ENCODE measurements at regions not wholly inside any gene's neighbourhood (a gene's known extent, or its start where the extent isn't known, plus 50 kb on each side); places are given as distances from the start of the nearest gene placed in this dataset.
A peak's percentile ranks its signal among the peaks of the same experiment; 100 is the strongest.

GRCh38 chr6:25144919-25145318 is 134.3 kb upstream of the CARMIL1 start:
- Histone ChIP-seq H3K36me3 (ENCODE audit: control insufficient read depth in 4 of 4, insufficient read depth in 4 of 4, low read length in 3 of 4) (peaks cover 0 to 9% (median 1%) of the 10 kb centered on the region in 4 experiments), H3K9me3 (ENCODE audit: control extremely low read depth in 1 of 5, control insufficient read depth in 4 of 5, insufficient read depth in 2 of 5, low read depth in 1 of 5, low read length in 4 of 5) (peaks cover 0 to 17% (median 2%) of the 10 kb centered on the region in 5 experiments), H3K4me1 (ENCODE audit: control extremely low read depth in 1 of 4, control insufficient read depth in 4 of 4, insufficient read depth in 4 of 4, low read length in 3 of 4) (peaks cover 0 to 15% (median 6%) of the 10 kb centered on the region in 4 experiments), H3K27ac (ENCODE audit: insufficient read depth in 1 of 2, low read depth in 1 of 2, low read length in 2 of 2, poor library complexity in 1 of 2, severe bottlenecking in 2 of 2) (no peak overlapping the region), H3K4me3 (ENCODE audit: control insufficient read depth in 1 of 7, extremely low read depth in 1 of 7, insufficient read depth in 4 of 7, low read depth in 2 of 7, low read length in 6 of 7) (no peak overlapping the region), H3K27me3 (replicated peaks in 2 of 5; ENCODE audit: control insufficient read depth in 4 of 5, insufficient read depth in 5 of 5, low read length in 4 of 5) (no peaks in the 10 kb centered on the region)
- CTCF ChIA-PET, result no interaction called here
- POLR2A ChIA-PET, result no interaction called here
- no CpG with 5 or more reads among the region's 1 CpG for WGBS (ENCODE audit: insufficient coverage)
- no peak for DNase-seq

- no peak overlapping the region for H3K4me3 ChIP-seq (ENCODE audit: control insufficient read depth in 1 of 7, extremely low read depth in 1 of 7, insufficient read depth in 4 of 7, low read depth in 2 of 7, low read length in 6 of 7)
- no peak overlapping the region for H3K27ac ChIP-seq (ENCODE audit: insufficient read depth in 1 of 2, low read depth in 1 of 2, low read length in 2 of 2, poor library complexity in 1 of 2, severe bottlenecking in 2 of 2)
- peak in 2 of 3 donors; percentile 70 to 86 for DNase-seq
- ChIA-PET CTCF (interaction anchor here (1.0 to 2.0 kb wide), 3 partner anchors 9 to 340 kb away, joined by 3 to 6 read pairs (median 4); no protein-coding TSS in a partner anchor), POLR2A (no interaction called here)
- H3K4me1 ChIP-seq (ENCODE audit: control extremely low read depth in 1 of 4, control insufficient read depth in 4 of 4, insufficient read depth in 4 of 4, low read length in 3 of 4), result peaks cover 0 to 15% (median 6%) of the 10 kb centered on the region in 4 experiments
- peaks cover 0 to 11% (median 4%) of the 10 kb centered on the region in 4 experiments for H3K36me3 ChIP-seq (ENCODE audit: control insufficient read depth in 4 of 4, insufficient read depth in 4 of 4, low read length in 3 of 4)
- H3K9me3 ChIP-seq (ENCODE audit: control extremely low read depth in 1 of 5, control insufficient read depth in 4 of 5, insufficient read depth in 2 of 5, low read depth in 1 of 5, low read length in 4 of 5), result peaks cover 0 to 18% (median 2%) of the 10 kb centered on the region in 5 experiments
- no peaks in the 10 kb centered on the region for H3K27me3 ChIP-seq (replicated peaks in 2 of 5; ENCODE audit: control insufficient read depth in 4 of 5, insufficient read depth in 5 of 5, low read length in 4 of 5)
Observed at GRCh38 chr6:25147223-25147622, 132.0 kb upstream of the CARMIL1 start.

- Histone ChIP-seq H3K36me3 (ENCODE audit: control insufficient read depth in 4 of 4, insufficient read depth in 4 of 4, low read length in 3 of 4) (peaks cover 0 to 21% (median 12%) of the 10 kb centered on the region in 4 experiments), H3K27me3 (replicated peaks in 2 of 5; ENCODE audit: control insufficient read depth in 4 of 5, insufficient read depth in 5 of 5, low read length in 4 of 5) (no peaks in the 10 kb centered on the region), H3K9me3 (ENCODE audit: control extremely low read depth in 1 of 5, control insufficient read depth in 4 of 5, insufficient read depth in 2 of 5, low read depth in 1 of 5, low read length in 4 of 5) (peaks cover 0 to 25% (median 2%) of the 10 kb centered on the region in 5 experiments), H3K27ac (ENCODE audit: insufficient read depth in 1 of 2, low read depth in 1 of 2, low read length in 2 of 2, poor library complexity in 1 of 2, severe bottlenecking in 2 of 2) (no peak overlapping the region), H3K4me1 (ENCODE audit: control extremely low read depth in 1 of 4, control insufficient read depth in 4 of 4, insufficient read depth in 4 of 4, low read length in 3 of 4) (peaks cover 7 to 18% (median 12%) of the 10 kb centered on the region in 4 experiments), H3K4me3 (ENCODE audit: control insufficient read depth in 1 of 7, extremely low read depth in 1 of 7, insufficient read depth in 4 of 7, low read depth in 2 of 7, low read length in 6 of 7) (no peak overlapping the region)
- no CpG with 5 or more reads among the region's 1 CpG for WGBS (ENCODE audit: insufficient coverage)
- DNase-seq, result no peak
- ChIA-PET CTCF (no interaction called here), POLR2A (no interaction called here)
Observed at GRCh38 chr6:25150031-25150430, 129.1 kb upstream of the CARMIL1 start.

- H3K27ac ChIP-seq (ENCODE audit: insufficient read depth in 1 of 2, low read depth in 1 of 2, low read length in 2 of 2, poor library complexity in 1 of 2, severe bottlenecking in 2 of 2), result no peak overlapping the region
- CTCF ChIA-PET, result interaction anchor here (1.1 kb wide), 1 partner anchor 8 kb away, joined by 3 read pairs; no protein-coding TSS in a partner anchor
- no peak overlapping the region for H3K4me3 ChIP-seq (ENCODE audit: control insufficient read depth in 1 of 7, extremely low read depth in 1 of 7, insufficient read depth in 4 of 7, low read depth in 2 of 7, low read length in 6 of 7)
- H3K36me3 ChIP-seq (ENCODE audit: control insufficient read depth in 4 of 4, insufficient read depth in 4 of 4, low read length in 3 of 4), result peaks cover 0 to 24% (median 12%) of the 10 kb centered on the region in 4 experiments
- POLR2A ChIA-PET, result no interaction called here
- peaks cover 0 to 25% (median 2%) of the 10 kb centered on the region in 5 experiments for H3K9me3 ChIP-seq (ENCODE audit: control extremely low read depth in 1 of 5, control insufficient read depth in 4 of 5, insufficient read depth in 2 of 5, low read depth in 1 of 5, low read length in 4 of 5)
- H3K27me3 ChIP-seq (replicated peaks in 2 of 5; ENCODE audit: control insufficient read depth in 4 of 5, insufficient read depth in 5 of 5, low read length in 4 of 5), result no peaks in the 10 kb centered on the region
- WGBS (ENCODE audit: insufficient coverage), result no CpG with 5 or more reads among the region's 2 CpGs
- peaks cover 14 to 21% (median 18%) of the 10 kb centered on the region in 4 experiments for H3K4me1 ChIP-seq (ENCODE audit: control extremely low read depth in 1 of 4, control insufficient read depth in 4 of 4, insufficient read depth in 4 of 4, low read length in 3 of 4)
- DNase-seq, result no peak
Observed at GRCh38 chr6:25150863-25151262, 128.3 kb upstream of the CARMIL1 start.

GRCh38 chr6:25153079-25153478 is 126.1 kb upstream of the CARMIL1 start:
- 94% methylated on average over 16 of the region's 21 CpGs for WGBS (ENCODE audit: insufficient coverage)
- no peak for DNase-seq
- Histone ChIP-seq H3K27ac (ENCODE audit: insufficient read depth in 1 of 2, low read depth in 1 of 2, low read length in 2 of 2, poor library complexity in 1 of 2, severe bottlenecking in 2 of 2) (no peak overlapping the region), H3K9me3 (ENCODE audit: control extremely low read depth in 1 of 5, control insufficient read depth in 4 of 5, insufficient read depth in 2 of 5, low read depth in 1 of 5, low read length in 4 of 5) (peaks cover under 1 to 34% (median 5%) of the 10 kb centered on the region in 5 experiments), H3K4me3 (ENCODE audit: control insufficient read depth in 1 of 7, extremely low read depth in 1 of 7, insufficient read depth in 4 of 7, low read depth in 2 of 7, low read length in 6 of 7) (no peak overlapping the region), H3K4me1 (ENCODE audit: control extremely low read depth in 1 of 4, control insufficient read depth in 4 of 4, insufficient read depth in 4 of 4, low read length in 3 of 4) (peaks cover 10 to 22% (median 18%) of the 10 kb centered on the region in 4 experiments), H3K36me3 (ENCODE audit: control insufficient read depth in 4 of 4, insufficient read depth in 4 of 4, low read length in 3 of 4) (peaks cover 0 to 30% (median 12%) of the 10 kb centered on the region in 4 experiments), H3K27me3 (replicated peaks in 2 of 5; ENCODE audit: control insufficient read depth in 4 of 5, insufficient read depth in 5 of 5, low read length in 4 of 5) (no peaks in the 10 kb centered on the region)
- ChIA-PET CTCF (no interaction called here), POLR2A (no interaction called here)

GRCh38 chr6:25154034-25154596 is 125.1 kb upstream of the CARMIL1 start:
- Histone ChIP-seq H3K27ac (ENCODE audit: insufficient read depth in 1 of 2, low read depth in 1 of 2, low read length in 2 of 2, poor library complexity in 1 of 2, severe bottlenecking in 2 of 2) (no peak overlapping the region), H3K4me1 (ENCODE audit: control extremely low read depth in 1 of 4, control insufficient read depth in 4 of 4, insufficient read depth in 4 of 4, low read length in 3 of 4) (peaks cover 10 to 22% (median 18%) of the 10 kb centered on the region in 4 experiments), H3K36me3 (ENCODE audit: control insufficient read depth in 4 of 4, insufficient read depth in 4 of 4, low read length in 3 of 4) (peaks cover 0 to 38% (median 13%) of the 10 kb centered on the region in 4 experiments), H3K4me3 (ENCODE audit: control insufficient read depth in 1 of 7, extremely low read depth in 1 of 7, insufficient read depth in 4 of 7, low read depth in 2 of 7, low read length in 6 of 7) (no peak overlapping the region), H3K27me3 (replicated peaks in 2 of 5; ENCODE audit: control insufficient read depth in 4 of 5, insufficient read depth in 5 of 5, low read length in 4 of 5) (no peaks in the 10 kb centered on the region), H3K9me3 (ENCODE audit: control extremely low read depth in 1 of 5, control insufficient read depth in 4 of 5, insufficient read depth in 2 of 5, low read depth in 1 of 5, low read length in 4 of 5) (peaks cover 2 to 43% (median 13%) of the 10 kb centered on the region in 5 experiments)
- CTCF ChIA-PET, result no interaction called here
- no peak for DNase-seq
- POLR2A ChIA-PET, result no interaction called here
- no CpG with 5 or more reads among the region's 3 CpGs for WGBS (ENCODE audit: insufficient coverage)

GRCh38 chr6:25155211-25155610 is 124.0 kb upstream of the CARMIL1 start:
- WGBS (ENCODE audit: insufficient coverage), result 92% methylated on average over 2 of the region's 3 CpGs
- POLR2A ChIA-PET, result interaction anchor here (0.5 kb wide), 1 partner anchor 17 kb away, joined by 4 read pairs; no protein-coding TSS in a partner anchor
- DNase-seq, result no peak
- Histone ChIP-seq H3K9me3 (ENCODE audit: control extremely low read depth in 1 of 5, control insufficient read depth in 4 of 5, insufficient read depth in 2 of 5, low read depth in 1 of 5, low read length in 4 of 5) (peaks cover 0 to 33% (median 11%) of the 10 kb centered on the region in 5 experiments), H3K4me1 (ENCODE audit: control extremely low read depth in 1 of 4, control insufficient read depth in 4 of 4, insufficient read depth in 4 of 4, low read length in 3 of 4) (peaks cover 10 to 22% (median 18%) of the 10 kb centered on the region in 4 experiments), H3K4me3 (ENCODE audit: control insufficient read depth in 1 of 7, extremely low read depth in 1 of 7, insufficient read depth in 4 of 7, low read depth in 2 of 7, low read length in 6 of 7) (peak overlapping the region in 1 of 7 experiments; percentile 16), H3K27me3 (replicated peaks in 2 of 5; ENCODE audit: control insufficient read depth in 4 of 5, insufficient read depth in 5 of 5, low read length in 4 of 5) (no peaks in the 10 kb centered on the region), H3K27ac (ENCODE audit: insufficient read depth in 1 of 2, low read depth in 1 of 2, low read length in 2 of 2, poor library complexity in 1 of 2, severe bottlenecking in 2 of 2) (no peak overlapping the region), H3K36me3 (ENCODE audit: control insufficient read depth in 4 of 4, insufficient read depth in 4 of 4, low read length in 3 of 4) (peaks cover 0 to 29% (median 12%) of the 10 kb centered on the region in 4 experiments)
- CTCF ChIA-PET, result no interaction called here

Data from common myeloid progenitor, CD34-positive (primary cell).